H1 (cell line): ENCODE measurements at regions not wholly inside any gene's neighbourhood (a gene's known extent, or its start where the extent isn't known, plus 50 kb on each side); places are given as distances from the start of the nearest gene placed in this dataset.

Source experiments
- CTCF ChIA-PET: fragments of 300-600 bp; sonication (Branson Sonifier 250); formaldehyde crosslinking; loops from one replicate; lab custom pipeline; 2021; ENCODE audit not compliant: partially characterized antibody; lab: Charles Lee
- POLR2A ChIA-PET: fragments of 300-600 bp; sonication (Branson Sonifier 250); formaldehyde crosslinking; loops from one replicate; lab custom pipeline; 2021; ENCODE audit warnings: inconsistent platforms; ENCODE audit not compliant: partially characterized antibody; lab: Charles Lee
- DNase-seq, 2 experiments: peaks; one replicate each; pipeline versions ENCODE4 v3.0.0 to v3.0.0-alpha.2; 2010 to 2022; ENCODE audit warnings: low spot score in 2 of 2, low read depth in 1 of 2, mixed read lengths in 1 of 2
- FAIRE-seq: peaks from 2 replicates; lab custom pipeline; 2011; peaks lifted over from hg19 to GRCh38; lab: Jason Lieb, UNC
- H2AFZ ChIP-seq: 2 replicates; pipeline ENCODE4 v1.8.1; 2012; ENCODE audit warnings: low read length, inconsistent platforms
- H2AK5ac ChIP-seq: 2 replicates; pipeline ENCODE4 v1.6.1; 2013; ENCODE audit warnings: low read depth, low read length
- H2BK120ac ChIP-seq: replicated peaks from 2 replicates; pipeline ENCODE3; 2013; ENCODE audit warnings: low read depth, low read length, inconsistent platforms
- H2BK12ac ChIP-seq: 2 replicates; pipeline ENCODE4 v1.6.1; 2013; ENCODE audit warnings: low read depth, low read length
- H2BK15ac ChIP-seq: 2 replicates; pipeline ENCODE4 v1.6.1; 2013; ENCODE audit warnings: low read length
- H2BK20ac ChIP-seq: 2 replicates; pipeline ENCODE4 v1.6.1; 2013; ENCODE audit warnings: low read length
- H2BK5ac ChIP-seq: 2 replicates; pipeline ENCODE4 v1.6.1; 2013; ENCODE audit warnings: low read depth, low read length
- H3K14ac ChIP-seq: 2 replicates; pipeline ENCODE4 v1.6.1; 2013; ENCODE audit warnings: inconsistent platforms; ENCODE audit not compliant: insufficient read length
- H3K18ac ChIP-seq: 2 replicates; pipeline ENCODE4 v1.6.1; 2013; ENCODE audit warnings: low read length; ENCODE audit errors: extremely low read depth
- H3K23ac ChIP-seq: 2 replicates; pipeline ENCODE4 v1.6.1; 2013; ENCODE audit warnings: inconsistent platforms; ENCODE audit not compliant: insufficient read length
- H3K23me2 ChIP-seq: 2 replicates; pipeline ENCODE4 v1.6.1; 2013; ENCODE audit warnings: low read depth, low read length
- H3K27ac ChIP-seq: 2 replicates; pipeline ENCODE4 v1.6.1; 2011; ENCODE audit warnings: low read depth, low read length, inconsistent platforms
- H3K27me3 ChIP-seq, 4 experiments: replicated peaks in 1 of 4; 1 replicate in 1 of 4; 2 replicates in 3 of 4; pipeline versions ENCODE4 v1.6.1 to v1.8.1; 2011 to 2013; ENCODE audit warnings: low read length in 3 of 4, mild to moderate bottlenecking in 3 of 4, inconsistent platforms in 2 of 4, mixed read lengths in 2 of 4, moderate library complexity in 1 of 4; ENCODE audit not compliant: control insufficient read depth in 3 of 4, insufficient read depth in 3 of 4; ENCODE audit errors: extremely low read depth in 1 of 4
- H3K36me3 ChIP-seq, 4 experiments: 2 replicates each; pipeline versions ENCODE4 v1.6.1 to v1.8.1; 2011 to 2013; ENCODE audit warnings: mild to moderate bottlenecking in 4 of 4, low read length in 3 of 4, moderate library complexity in 2 of 4, control low read depth in 1 of 4, inconsistent platforms in 1 of 4; ENCODE audit not compliant: insufficient read depth in 4 of 4, control insufficient read depth in 2 of 4
- H3K4ac ChIP-seq: replicated peaks from 2 replicates; pipeline ENCODE3; 2013; ENCODE audit warnings: low read length, low read depth, mixed read lengths, inconsistent platforms; ENCODE audit not compliant: insufficient read length
- H3K4me1 ChIP-seq, 4 experiments: replicated peaks in 1 of 4; 1 replicate in 1 of 4; 2 replicates in 3 of 4; pipeline versions ENCODE4 v1.6.1 to v1.8.1; 2011 to 2013; ENCODE audit warnings: low read length in 3 of 4, inconsistent platforms in 2 of 4, mixed read lengths in 1 of 4; ENCODE audit not compliant: insufficient read depth in 4 of 4, control insufficient read depth in 3 of 4
- H3K4me2 ChIP-seq, 2 experiments: 2 replicates each; pipeline versions ENCODE4 v1.6.1 to v1.8.1; 2011 to 2013; ENCODE audit warnings: low read depth in 2 of 2, low read length in 2 of 2, control low read depth in 1 of 2, inconsistent platforms in 1 of 2, mild to moderate bottlenecking in 1 of 2; ENCODE audit not compliant: insufficient read depth in 1 of 2
- H3K4me3 ChIP-seq, 4 experiments: fragments of 200-600, 300-600 bp in 1 of 4; sonication (generic), shearing (Covaris generic), sonication (Bioruptor Twin) in 1 of 4; 2 replicates each; pipeline versions ENCODE4 v1.5.1 to v1.8.1; 2011 to 2016; ENCODE audit warnings: low read length in 4 of 4, low read depth in 3 of 4, control low read depth in 2 of 4, inconsistent platforms in 2 of 4, mild to moderate bottlenecking in 2 of 4, mixed read lengths in 1 of 4, moderate library complexity in 1 of 4; ENCODE audit not compliant: insufficient read depth in 2 of 4; ENCODE audit errors: extremely low read depth in 1 of 4
- H3K56ac ChIP-seq: replicated peaks from 2 replicates; pipeline ENCODE3; 2013; ENCODE audit warnings: low read depth, mild to moderate bottlenecking, mixed read lengths, low read length, inconsistent platforms; ENCODE audit not compliant: insufficient read length
- H3K79me1 ChIP-seq: 2 replicates; pipeline ENCODE4 v1.6.1; 2013; ENCODE audit warnings: low read depth, low read length, control low read depth
- H3K79me2 ChIP-seq, 2 experiments: 2 replicates each; pipeline versions ENCODE4 v1.6.1 to v1.8.1; 2012 to 2013; ENCODE audit warnings: low read length in 2 of 2, mild to moderate bottlenecking in 2 of 2, inconsistent platforms in 1 of 2; ENCODE audit not compliant: insufficient read depth in 2 of 2, control insufficient read depth in 1 of 2
- H3K9ac ChIP-seq, 4 experiments: replicated peaks in 1 of 4; 1 replicate in 1 of 4; 2 replicates in 3 of 4; pipeline versions ENCODE4 v1.6.1 to v1.8.1; 2011 to 2013; ENCODE audit warnings: low read depth in 3 of 4, low read length in 3 of 4, control low read depth in 2 of 4, mild to moderate bottlenecking in 2 of 4, moderate library complexity in 2 of 4, inconsistent platforms in 1 of 4; ENCODE audit errors: extremely low read depth in 1 of 4
- H3K9me3 ChIP-seq, 2 experiments: 2 replicates each; pipeline versions ENCODE4 v1.6.1 to v1.8.1; 2012 to 2013; ENCODE audit warnings: mild to moderate bottlenecking in 2 of 2, moderate library complexity in 2 of 2, control low read depth in 1 of 2, inconsistent platforms in 1 of 2, low read depth in 1 of 2, low read length in 1 of 2, mixed read lengths in 1 of 2; ENCODE audit not compliant: insufficient read depth in 2 of 2
- H4K20me1 ChIP-seq, 2 experiments: replicated peaks in 1 of 2; 2 replicates each; pipeline versions ENCODE3 to v1.8.1; 2011 to 2013; ENCODE audit warnings: inconsistent platforms in 2 of 2, low read length in 2 of 2, mild to moderate bottlenecking in 1 of 2; ENCODE audit not compliant: insufficient read depth in 2 of 2, control insufficient read depth in 1 of 2
- H4K5ac ChIP-seq: 2 replicates; pipeline ENCODE4 v1.6.1; 2013; ENCODE audit warnings: low read length, low read depth, mixed read lengths, inconsistent platforms; ENCODE audit not compliant: insufficient read length
- H4K8ac ChIP-seq: 2 replicates; pipeline ENCODE4 v1.8.0; 2013; ENCODE audit warnings: mild to moderate bottlenecking, moderate library complexity, low read length, inconsistent platforms; ENCODE audit not compliant: insufficient read depth; ENCODE audit errors: extremely low read depth
- H4K91ac ChIP-seq: replicated peaks from 2 replicates; pipeline ENCODE3; 2013; ENCODE audit warnings: low read length, mixed read lengths, inconsistent platforms; ENCODE audit not compliant: insufficient read length
- CEBPB ChIP-seq: IDR thresholded peaks from 2 replicates; pipeline ENCODE4 v1.6.1; 2012; ENCODE audit warnings: low read depth, low read length
- CTCF ChIP-seq, 3 experiments: IDR thresholded peaks; 1 replicate in 2 of 3; 2 replicates in 1 of 3; pipeline versions ENCODE4 v1.5.1 to v1.6.1; 2011; ENCODE audit warnings: low read length in 3 of 3, mild to moderate bottlenecking in 3 of 3, inconsistent platforms in 2 of 3, low read depth in 1 of 3, moderate library complexity in 1 of 3; ENCODE audit not compliant: insufficient read depth in 1 of 3; ENCODE audit errors: control extremely low read depth in 1 of 3
- EP300 ChIP-seq, 2 experiments: IDR thresholded peaks; 1 replicate in 1 of 2; 2 replicates in 1 of 2; pipeline ENCODE4 v1.6.1; 2011 to 2012; ENCODE audit warnings: low read depth in 2 of 2, low read length in 2 of 2, mild to moderate bottlenecking in 2 of 2, borderline replicate concordance in 1 of 2, inconsistent platforms in 1 of 2, moderate library complexity in 1 of 2
- RNF2 ChIP-seq: fragments of 200-900, 300-1000 bp; sonication (generic); IDR thresholded peaks from 2 replicates; pipeline ENCODE4 v1.7.1; 2016; ENCODE audit warnings: borderline replicate concordance, low read depth, mild to moderate bottlenecking, antibody characterized with exemption, low read length; ENCODE audit not compliant: poor library complexity, severe bottlenecking; ENCODE audit errors: missing control alignments
- SIRT6 ChIP-seq: IDR thresholded peaks from one replicate; pipeline ENCODE4 v1.7.1; 2012; ENCODE audit warnings: low read length, inconsistent platforms
- YY1 ChIP-seq: IDR thresholded peaks from 2 replicates; pipeline ENCODE4 v1.6.1; 2011; ENCODE audit warnings: low read depth, mild to moderate bottlenecking, low read length
- WGBS, 2 experiments: shearing (Covaris generic) in 1 of 2; methylation state at CpG; one replicate each; pipeline versions ENCODE4 v1.1.6 to v1.1.7; 2013 to 2015; ENCODE audit warnings: low lambda C conversion rate in 2 of 2, mixed read lengths in 2 of 2, inconsistent platforms in 1 of 2, low coverage in 1 of 2, missing lambda C conversion rate in 1 of 2; ENCODE audit not compliant: insufficient replicate concordance in 2 of 2, insufficient coverage in 1 of 2, insufficient read length in 1 of 2; ENCODE audit errors: extremely low coverage in 1 of 2, missing lambda C conversion rate in 1 of 2; 5-methylcytosine and 5-hydroxymethylcytosine counted together
- TF ChIP-seq, protein P1 (sequence below): IDR thresholded peaks from 2 replicates; pipeline ENCODE4 v1.6.1; 2012; ENCODE audit warnings: low read length, inconsistent platforms

DNA sequence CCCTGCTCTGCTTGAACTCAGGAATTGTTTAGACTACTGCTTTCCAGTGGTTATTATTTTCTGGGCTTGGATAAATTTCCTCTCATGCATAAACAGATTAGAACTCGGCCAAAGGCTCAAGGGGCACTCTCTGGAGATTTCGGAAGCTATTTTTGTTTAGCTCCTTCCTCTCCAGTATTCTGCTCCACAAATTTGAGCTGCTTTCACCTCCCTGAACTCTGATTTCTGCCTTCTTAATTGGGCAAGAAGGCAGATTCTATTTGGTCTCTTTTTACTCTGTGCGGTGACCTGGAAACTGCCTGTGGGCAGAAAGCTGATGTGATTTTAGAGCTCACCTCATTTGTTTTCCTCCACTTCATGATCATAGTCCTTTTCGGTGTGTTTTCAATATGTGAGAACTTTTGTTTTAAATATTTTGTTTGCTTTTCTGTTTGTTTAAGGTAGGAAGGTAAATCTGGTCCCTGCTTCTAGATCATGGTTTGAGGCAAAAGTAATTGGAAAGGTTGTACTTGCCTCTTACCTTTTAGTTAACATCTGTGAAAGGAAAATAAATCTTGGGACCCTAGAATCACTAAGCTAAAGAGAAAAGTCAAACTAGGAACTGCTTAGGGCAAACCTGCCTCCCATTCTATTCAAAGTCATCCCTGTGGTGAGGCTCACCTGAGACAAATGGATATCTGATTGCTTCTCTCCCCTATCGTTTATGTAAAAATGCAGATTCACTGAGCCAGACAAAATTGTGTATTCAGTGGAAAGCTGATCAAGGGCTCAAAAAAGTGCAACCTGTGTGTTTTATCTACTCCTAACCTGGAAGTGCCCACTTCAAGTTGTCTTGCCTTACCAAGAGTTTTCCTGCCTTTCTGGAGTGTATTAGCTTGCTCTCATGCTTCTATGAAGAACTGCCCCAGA, 714.7 kb upstream of the PCDH20 start:
- Histone ChIP-seq H3K36me3 (no peaks in the 10 kb centered on the region), H4K5ac (no peak overlapping the region), H2BK20ac (no peak overlapping the region), H3K27ac (no peak overlapping the region), H3K4me3 (no peak overlapping the region), H3K56ac (no peak overlapping the region), H2BK15ac (no peak overlapping the region), H3K4ac (no peak overlapping the region), H2BK5ac (no peak overlapping the region), H3K4me1 (no peaks in the 10 kb centered on the region), H3K79me2 (no peaks in the 10 kb centered on the region), H3K14ac (no peak overlapping the region), H3K9ac (no peak overlapping the region), H3K9me3 (no peaks in the 10 kb centered on the region), H2AFZ (no peak overlapping the region), H4K8ac (no peak overlapping the region), H2BK12ac (no peak overlapping the region), H3K23ac (no peak overlapping the region), H4K91ac (no peak overlapping the region), H3K27me3 (no peaks in the 10 kb centered on the region), H4K20me1 (no peaks in the 10 kb centered on the region), H3K23me2 (no peaks in the 10 kb centered on the region), H3K79me1 (no peaks in the 10 kb centered on the region), H2AK5ac (no peak overlapping the region), H2BK120ac (no peak overlapping the region), H3K4me2 (no peak overlapping the region), H3K18ac (no peak overlapping the region)
- WGBS, 2 experiments = 94% methylated on average over 5 of the region's 5 CpGs; no CpG with 5 or more reads in 1 of the 2 experiments
- ChIA-PET POLR2A (no interaction called here), CTCF (interaction anchor here (0.7 to 1.6 kb wide), 4 partner anchors 8 to 132 kb away, joined by 3 to 5 read pairs (median 3); no protein-coding TSS in a partner anchor)
- DNase-seq (no peak), FAIRE-seq (no peak)
- TF ChIP-seq YY1 (no peak), EP300 (IDR thresholded peaks at IDR 0.05; ENCODE audit: borderline replicate concordance in 1 of 2, low read depth in 2 of 2, low read length in 2 of 2) (no peak), CTCF (IDR thresholded peaks at IDR 0.05; ENCODE audit: control extremely low read depth in 1 of 3, insufficient read depth in 1 of 3, low read depth in 1 of 3, low read length in 3 of 3) (no peak), RNF2 (no peak), CEBPB (no peak), SIRT6 (no peak)
- TF ChIP-seq, protein P1, sequence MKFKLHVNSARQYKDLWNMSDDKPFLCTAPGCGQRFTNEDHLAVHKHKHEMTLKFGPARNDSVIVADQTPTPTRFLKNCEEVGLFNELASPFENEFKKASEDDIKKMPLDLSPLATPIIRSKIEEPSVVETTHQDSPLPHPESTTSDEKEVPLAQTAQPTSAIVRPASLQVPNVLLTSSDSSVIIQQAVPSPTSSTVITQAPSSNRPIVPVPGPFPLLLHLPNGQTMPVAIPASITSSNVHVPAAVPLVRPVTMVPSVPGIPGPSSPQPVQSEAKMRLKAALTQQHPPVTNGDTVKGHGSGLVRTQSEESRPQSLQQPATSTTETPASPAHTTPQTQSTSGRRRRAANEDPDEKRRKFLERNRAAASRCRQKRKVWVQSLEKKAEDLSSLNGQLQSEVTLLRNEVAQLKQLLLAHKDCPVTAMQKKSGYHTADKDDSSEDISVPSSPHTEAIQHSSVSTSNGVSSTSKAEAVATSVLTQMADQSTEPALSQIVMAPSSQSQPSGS = no peak
